CD8-positive, alpha-beta memory T cell (primary cell): ENCODE measurements at regions not wholly inside any gene's neighbourhood (a gene's known extent, or its start where the extent isn't known, plus 50 kb on each side); places are given as distances from the start of the nearest gene placed in this dataset.

Experiments used
- CTCF ChIA-PET: fragments of 350-600 bp; sonication (Branson Sonifier 250); formaldehyde crosslinking; loops from one replicate; lab custom pipeline; 2021; ENCODE audit warnings: antibody characterized with exemption; lab: Charles Lee
- POLR2A ChIA-PET: fragments of 350-600 bp; sonication (Branson Sonifier 250); formaldehyde crosslinking; loops from one replicate; lab custom pipeline; 2021; ENCODE audit warnings: antibody characterized with exemption; lab: Charles Lee
- DNase-seq, 5 donors: peaks; one replicate each; pipeline versions ENCODE4 v3.0.0 to v3.0.0-alpha.2; 2020 to 2022; ENCODE audit warnings: mixed read lengths in 1 of 5
- H3K27ac ChIP-seq: one replicate; pipeline ENCODE4 v1.7.0; 2013; ENCODE audit warnings: low read depth, mild to moderate bottlenecking, low read length, moderate library complexity
- H3K27me3 ChIP-seq: 2 replicates; pipeline ENCODE4 v1.7.0; 2013; ENCODE audit warnings: low read length, mild to moderate bottlenecking; ENCODE audit not compliant: insufficient read depth, poor library complexity, severe bottlenecking
- H3K36me3 ChIP-seq: 2 replicates; pipeline ENCODE4 v1.7.0; 2013; ENCODE audit warnings: mild to moderate bottlenecking, low read length, moderate library complexity; ENCODE audit not compliant: insufficient read depth
- H3K4me1 ChIP-seq: 2 replicates; pipeline ENCODE4 v1.7.0; 2013; ENCODE audit warnings: mild to moderate bottlenecking, low read length, moderate library complexity; ENCODE audit not compliant: insufficient read depth
- H3K4me3 ChIP-seq: 2 replicates; pipeline ENCODE4 v1.7.0; 2013; ENCODE audit warnings: mild to moderate bottlenecking, low read length
- H3K9me3 ChIP-seq: 2 replicates; pipeline ENCODE4 v1.7.0; 2013; ENCODE audit warnings: mild to moderate bottlenecking, low read length
- H3K27ac Mint-ChIP-seq, 8 donors: one replicate each; pipeline ENCODE4 v1.8.0; 2020 to 2021; ENCODE audit warnings: mixed read lengths in 8 of 8, mild to moderate bottlenecking in 6 of 8, inconsistent platforms in 3 of 8, moderate library complexity in 3 of 8
- H3K27me3 Mint-ChIP-seq, 2 donors: one replicate each; pipeline ENCODE4 v1.8.0; 2020 to 2021; ENCODE audit warnings: mixed read lengths in 2 of 2, mild to moderate bottlenecking in 1 of 2, moderate library complexity in 1 of 2
- H3K36me3 Mint-ChIP-seq, 3 donors: one replicate each; pipeline ENCODE4 v1.8.0; 2020 to 2021; ENCODE audit warnings: mixed read lengths in 3 of 3, inconsistent platforms in 1 of 3, mild to moderate bottlenecking in 1 of 3
- H3K4me1 Mint-ChIP-seq, 3 donors: one replicate each; pipeline ENCODE4 v1.8.0; 2020 to 2021; ENCODE audit warnings: mixed read lengths in 3 of 3, inconsistent platforms in 1 of 3, mild to moderate bottlenecking in 1 of 3
- H3K4me3 Mint-ChIP-seq, 7 donors: one replicate each; pipeline ENCODE4 v1.8.0; 2020 to 2021; ENCODE audit warnings: mixed read lengths in 7 of 7, mild to moderate bottlenecking in 6 of 7, moderate library complexity in 4 of 7, inconsistent platforms in 2 of 7
- H3K9me3 Mint-ChIP-seq, 5 donors: one replicate each; pipeline ENCODE4 v1.8.0; 2020 to 2022; ENCODE audit warnings: mixed read lengths in 5 of 5, mild to moderate bottlenecking in 3 of 5, moderate library complexity in 2 of 5, inconsistent platforms in 1 of 5

- CTCF ChIA-PET, result interaction anchor here (1.1 to 1.9 kb wide), 2 partner anchors 16 to 172 kb away, joined by 3 to 6 read pairs; no protein-coding TSS in a partner anchor
- Mint-ChIP-seq H3K4me1 (no peaks in the 10 kb centered on the region), H3K27ac (no peak overlapping the region), H3K9me3 (no peaks in the 10 kb centered on the region), H3K36me3 (no peaks in the 10 kb centered on the region), H3K4me3 (no peak overlapping the region), H3K27me3 (peaks cover 0 to 2% of the 10 kb centered on the region in 2 donors)
- peak overlapping the region; percentile 43 for H3K27ac ChIP-seq
- POLR2A ChIA-PET, result no interaction called here
- H3K4me3 ChIP-seq, result no peak overlapping the region
- H3K36me3 ChIP-seq, result no peaks in the 10 kb centered on the region
- no peaks in the 10 kb centered on the region for H3K4me1 ChIP-seq
- H3K27me3 ChIP-seq, result no peaks in the 10 kb centered on the region
- no peaks in the 10 kb centered on the region for H3K9me3 ChIP-seq
- no peak for DNase-seq
Observed at GRCh38 chr16:85437166-85438052, 175.7 kb upstream of the GSE1 start.

GRCh38 chr16:85438981-85439685, 174.0 kb upstream of the GSE1 start:
- Mint-ChIP-seq H3K36me3 (no peaks in the 10 kb centered on the region), H3K9me3 (no peaks in the 10 kb centered on the region), H3K27me3 (no peaks in the 10 kb centered on the region), H3K4me1 (no peaks in the 10 kb centered on the region), H3K4me3 (no peak overlapping the region), H3K27ac (no peak overlapping the region)
- DNase-seq, result no peak
- H3K4me1 ChIP-seq, result no peaks in the 10 kb centered on the region
- ChIA-PET CTCF (no interaction called here), POLR2A (no interaction called here)
- no peak overlapping the region for H3K4me3 ChIP-seq
- H3K27me3 ChIP-seq, result no peaks in the 10 kb centered on the region
- H3K27ac ChIP-seq, result no peak overlapping the region
- H3K9me3 ChIP-seq, result no peaks in the 10 kb centered on the region
- no peaks in the 10 kb centered on the region for H3K36me3 ChIP-seq

- peaks cover 0 to 3% (median 0%) of the 10 kb centered on the region in 3 donors for H3K4me1 Mint-ChIP-seq
- no peak overlapping the region for H3K27ac ChIP-seq
- CTCF ChIA-PET, result interaction anchor here (0.9 to 1.4 kb wide), 3 partner anchors 8 to 175 kb away, joined by 3 to 5 read pairs (median 4); no protein-coding TSS in a partner anchor
- H3K4me3 Mint-ChIP-seq, result no peak overlapping the region
- no peaks in the 10 kb centered on the region for H3K9me3 ChIP-seq
- H3K4me3 ChIP-seq, result no peak overlapping the region
- H3K27ac Mint-ChIP-seq, result no peak overlapping the region
- DNase-seq, result no peak
- H3K27me3 Mint-ChIP-seq, result no peaks in the 10 kb centered on the region
- no peaks in the 10 kb centered on the region for H3K27me3 ChIP-seq
- no peaks in the 10 kb centered on the region for H3K9me3 Mint-ChIP-seq
- no peaks in the 10 kb centered on the region for H3K36me3 ChIP-seq
- no peaks in the 10 kb centered on the region for H3K4me1 ChIP-seq
- H3K36me3 Mint-ChIP-seq, result no peaks in the 10 kb centered on the region
- POLR2A ChIA-PET, result no interaction called here
Observed at GRCh38 chr16:85440744-85441143, 172.4 kb upstream of the GSE1 start.

- no peaks in the 10 kb centered on the region for H3K36me3 Mint-ChIP-seq
- Histone ChIP-seq H3K36me3 (no peaks in the 10 kb centered on the region), H3K4me1 (no peaks in the 10 kb centered on the region), H3K4me3 (no peak overlapping the region), H3K27me3 (no peaks in the 10 kb centered on the region), H3K27ac (no peak overlapping the region), H3K9me3 (no peaks in the 10 kb centered on the region)
- ChIA-PET POLR2A (interaction anchor here (0.6 kb wide), 1 partner anchor 9 kb away, joined by 3 read pairs; no protein-coding TSS in a partner anchor), CTCF (interaction anchor here (1.1 to 1.4 kb wide), 2 partner anchors 168 to 175 kb away, joined by 4 to 5 read pairs; no protein-coding TSS in a partner anchor)
- no peaks in the 10 kb centered on the region for H3K9me3 Mint-ChIP-seq
- DNase-seq, result no peak
- no peak overlapping the region for H3K4me3 Mint-ChIP-seq
- H3K27me3 Mint-ChIP-seq, result peaks cover 0 to 2% of the 10 kb centered on the region in 2 donors
- peak overlapping the region in 1 of 8 donors; percentile 54 for H3K27ac Mint-ChIP-seq
- H3K4me1 Mint-ChIP-seq, result peaks cover 0 to 5% (median 0%) of the 10 kb centered on the region in 3 donors
Observed at GRCh38 chr16:85441189-85441889, 171.8 kb upstream of the GSE1 start.

- H3K4me1 ChIP-seq, result no peaks in the 10 kb centered on the region
- Mint-ChIP-seq H3K9me3 (no peaks in the 10 kb centered on the region), H3K4me3 (no peak overlapping the region), H3K27ac (no peak overlapping the region), H3K27me3 (peaks cover 0 to 2% of the 10 kb centered on the region in 2 donors), H3K36me3 (no peaks in the 10 kb centered on the region), H3K4me1 (peaks cover 0 to 7% (median 1%) of the 10 kb centered on the region in 3 donors)
- H3K4me3 ChIP-seq, result no peak overlapping the region
- ChIA-PET CTCF (interaction anchor here (0.9 to 1.5 kb wide), 2 partner anchors 22 to 168 kb away, joined by 3 to 4 read pairs; no protein-coding TSS in a partner anchor), POLR2A (interaction anchor here (0.6 kb wide), 1 partner anchor 10 kb away, joined by 3 read pairs; no protein-coding TSS in a partner anchor)
- H3K9me3 ChIP-seq, result no peaks in the 10 kb centered on the region
- no peaks in the 10 kb centered on the region for H3K27me3 ChIP-seq
- no peaks in the 10 kb centered on the region for H3K36me3 ChIP-seq
- no peak for DNase-seq
- no peak overlapping the region for H3K27ac ChIP-seq
Observed at GRCh38 chr16:85441890-85442670, 171.0 kb upstream of the GSE1 start.

- no peaks in the 10 kb centered on the region for H3K36me3 ChIP-seq
- Mint-ChIP-seq H3K27me3 (peaks cover 0 to 2% of the 10 kb centered on the region in 2 donors), H3K4me3 (no peak overlapping the region), H3K9me3 (no peaks in the 10 kb centered on the region), H3K36me3 (no peaks in the 10 kb centered on the region), H3K27ac (no peak overlapping the region), H3K4me1 (peaks cover 8 to 17% (median 10%) of the 10 kb centered on the region in 3 donors)
- no peaks in the 10 kb centered on the region for H3K9me3 ChIP-seq
- H3K4me3 ChIP-seq, result no peak overlapping the region
- no peak overlapping the region for H3K27ac ChIP-seq
- H3K27me3 ChIP-seq, result no peaks in the 10 kb centered on the region
- CTCF ChIA-PET, result interaction anchor here (0.9 to 1.5 kb wide), 2 partner anchors 23 to 167 kb away, joined by 3 to 4 read pairs; no protein-coding TSS in a partner anchor
- DNase-seq, result no peak
- peaks cover 8% of the 10 kb centered on the region for H3K4me1 ChIP-seq
- POLR2A ChIA-PET, result no interaction called here
Observed at GRCh38 chr16:85443116-85443515, 170.0 kb upstream of the GSE1 start.

GRCh38 chr16:85443531-85443930, 169.6 kb upstream of the GSE1 start:
- Mint-ChIP-seq H3K4me1 (peaks cover 12 to 21% (median 14%) of the 10 kb centered on the region in 3 donors), H3K9me3 (no peaks in the 10 kb centered on the region), H3K27ac (no peak overlapping the region), H3K4me3 (no peak overlapping the region), H3K27me3 (peaks cover 0 to 2% of the 10 kb centered on the region in 2 donors), H3K36me3 (no peaks in the 10 kb centered on the region)
- ChIA-PET POLR2A (no interaction called here), CTCF (interaction anchor here (1.5 to 1.7 kb wide), 2 partner anchors 11 to 23 kb away, joined by 3 to 4 read pairs; no protein-coding TSS in a partner anchor)
- Histone ChIP-seq H3K27ac (no peak overlapping the region), H3K36me3 (no peaks in the 10 kb centered on the region), H3K27me3 (no peaks in the 10 kb centered on the region), H3K4me3 (no peak overlapping the region), H3K4me1 (peaks cover 12% of the 10 kb centered on the region), H3K9me3 (no peaks in the 10 kb centered on the region)
- DNase-seq, result no peak
